ENCODE measurements at regions not wholly inside any gene's neighbourhood (a gene's known extent, or its start where the extent isn't known, plus 50 kb on each side); places are given as distances from the start of the nearest gene placed in this dataset.

DNA sequence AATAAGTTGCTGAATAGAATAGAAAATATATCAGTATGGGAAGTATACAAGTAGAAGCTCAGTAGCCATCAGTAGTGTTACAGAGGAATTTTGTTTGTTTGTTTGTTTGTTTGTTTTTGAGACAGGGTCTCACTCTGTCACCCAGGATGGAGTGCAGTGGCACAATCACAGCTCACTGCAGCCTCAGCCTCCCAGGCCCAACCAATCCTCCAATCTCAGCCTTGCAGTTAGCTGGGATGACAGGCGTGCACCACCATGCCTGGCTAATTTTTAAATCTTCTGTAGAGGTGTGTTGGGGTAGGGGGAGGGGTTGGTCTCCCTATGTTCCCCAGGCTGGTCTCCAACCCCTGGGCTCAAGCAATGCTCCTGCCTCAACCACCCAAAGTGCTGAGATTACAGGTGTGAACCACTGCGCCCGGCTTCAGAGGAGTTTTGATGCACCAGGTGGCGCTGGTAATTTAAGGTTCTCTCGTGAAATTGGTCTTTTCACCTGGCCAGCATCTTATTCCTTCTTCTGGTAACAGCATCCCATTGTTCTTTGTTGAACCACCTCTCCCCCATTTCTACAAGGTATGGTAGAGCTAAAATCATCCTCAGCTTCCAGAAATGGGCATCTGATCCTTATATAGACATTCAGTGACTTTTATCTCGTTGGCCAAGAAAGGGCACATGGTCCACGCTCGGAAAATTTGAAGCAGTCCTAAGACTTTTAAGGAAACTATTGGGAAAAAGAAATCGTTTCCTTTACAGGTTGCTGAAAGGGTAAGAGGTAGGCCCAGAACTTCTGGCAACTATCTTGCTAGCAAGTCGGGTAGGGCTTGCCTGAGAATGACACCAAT lies 157.1 kb downstream of the ARRDC3 start:
- H4K20me1 ChIP-seq (ENCODE audit: insufficient read depth), result no peaks in the 10 kb centered on the region
- ChIA-PET POLR2A (ENCODE audit: unreplicated experiment) (no interaction called here), CTCF (interaction anchor here (1.5 kb wide), 1 partner anchor 158 kb away, joined by 7 read pairs; no protein-coding TSS in a partner anchor)
- intact Hi-C loops (cut with micrococcal nuclease; ENCODE audit: unreplicated experiment), result loop anchor here (1.0 to 5.0 kb wide), 7 partner anchors 51 to 359 kb away; partner anchors contain the start of gene ARRDC3
- no peaks in the 10 kb centered on the region for H3K36me3 ChIP-seq (ENCODE audit: low read depth)
- 0 out of 2 replicates have a peak, but pooled peaks cover 5% of the 10 kb centered on the region for H3F3A ChIP-seq (ENCODE audit: insufficient read depth, low read depth)
- H2AFZ ChIP-seq, result no peak overlapping the region
- H3K9me2 ChIP-seq (ENCODE audit: insufficient read depth), result no peaks in the 10 kb centered on the region
- no peaks in the 10 kb centered on the region for H3K4me1 ChIP-seq (replicated peaks; ENCODE audit: insufficient read depth)
- peaks cover 6% of the 10 kb centered on the region; the same call in 1 of the 2 replicates for H3K9me3 ChIP-seq (ENCODE audit: insufficient read depth, low read depth)
- TF ChIP-seq, protein P1, sequence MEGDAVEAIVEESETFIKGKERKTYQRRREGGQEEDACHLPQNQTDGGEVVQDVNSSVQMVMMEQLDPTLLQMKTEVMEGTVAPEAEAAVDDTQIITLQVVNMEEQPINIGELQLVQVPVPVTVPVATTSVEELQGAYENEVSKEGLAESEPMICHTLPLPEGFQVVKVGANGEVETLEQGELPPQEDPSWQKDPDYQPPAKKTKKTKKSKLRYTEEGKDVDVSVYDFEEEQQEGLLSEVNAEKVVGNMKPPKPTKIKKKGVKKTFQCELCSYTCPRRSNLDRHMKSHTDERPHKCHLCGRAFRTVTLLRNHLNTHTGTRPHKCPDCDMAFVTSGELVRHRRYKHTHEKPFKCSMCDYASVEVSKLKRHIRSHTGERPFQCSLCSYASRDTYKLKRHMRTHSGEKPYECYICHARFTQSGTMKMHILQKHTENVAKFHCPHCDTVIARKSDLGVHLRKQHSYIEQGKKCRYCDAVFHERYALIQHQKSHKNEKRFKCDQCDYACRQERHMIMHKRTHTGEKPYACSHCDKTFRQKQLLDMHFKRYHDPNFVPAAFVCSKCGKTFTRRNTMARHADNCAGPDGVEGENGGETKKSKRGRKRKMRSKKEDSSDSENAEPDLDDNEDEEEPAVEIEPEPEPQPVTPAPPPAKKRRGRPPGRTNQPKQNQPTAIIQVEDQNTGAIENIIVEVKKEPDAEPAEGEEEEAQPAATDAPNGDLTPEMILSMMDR (conservative IDR thresholded peaks at IDR 0.05), result peak; percentile 65
- no peak for TF ChIP-seq EZH2 (IDR thresholded peaks at IDR 0.05; ENCODE audit: low read depth)
- no peaks in the 10 kb centered on the region for H3K79me2 ChIP-seq (ENCODE audit: low read depth)
- no peaks in the 10 kb centered on the region for H3K27me3 ChIP-seq (ENCODE audit: insufficient read depth, low read depth)
- H3K4me2 ChIP-seq, result no peak overlapping the region
- peak in 1 of 2 experiments; percentile 46 for DNase-seq
- no peak overlapping the region for H3K4me3 ChIP-seq
- no TSS peak for BruUV-seq (replicated peaks)
- no peak overlapping the region for H3K27ac ChIP-seq

DNA sequence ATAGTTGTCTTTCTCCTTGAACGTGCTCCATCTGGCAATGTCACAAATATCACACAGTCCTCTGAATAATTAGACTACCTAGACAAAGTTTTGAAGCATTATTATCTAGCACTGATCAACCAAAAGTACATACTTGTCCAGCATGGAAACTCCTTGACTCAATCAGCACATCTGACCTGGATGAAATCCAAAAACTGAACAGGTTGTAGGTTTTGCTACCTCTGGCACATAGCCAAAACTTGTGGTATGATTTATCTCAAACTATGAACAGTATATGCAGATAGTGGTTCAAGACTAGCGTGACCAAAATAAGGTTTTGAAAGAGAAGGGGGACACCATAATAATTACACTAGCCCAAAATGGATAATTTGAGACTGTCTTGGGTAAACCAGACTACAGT lies 158.1 kb downstream of the ARRDC3 start:
- Histone ChIP-seq H3K4me3 (no peak overlapping the region), H3F3A (ENCODE audit: insufficient read depth, low read depth) (peaks cover 11% of the 10 kb centered on the region), H3K79me2 (ENCODE audit: low read depth) (no peaks in the 10 kb centered on the region), H3K27me3 (ENCODE audit: insufficient read depth, low read depth) (no peaks in the 10 kb centered on the region), H3K36me3 (ENCODE audit: low read depth) (no peaks in the 10 kb centered on the region), H4K20me1 (ENCODE audit: insufficient read depth) (no peaks in the 10 kb centered on the region), H3K4me1 (replicated peaks; ENCODE audit: insufficient read depth) (peaks cover 5% of the 10 kb centered on the region), H3K9me2 (ENCODE audit: insufficient read depth) (no peaks in the 10 kb centered on the region), H3K4me2 (no peak overlapping the region), H2AFZ (no peak overlapping the region), H3K27ac (no peak overlapping the region), H3K9me3 (ENCODE audit: insufficient read depth, low read depth) (peaks cover 6% of the 10 kb centered on the region; the same call in 1 of the 2 replicates)
- no peak for TF ChIP-seq EZH2 (IDR thresholded peaks at IDR 0.05; ENCODE audit: low read depth)
- TF ChIP-seq, protein P1 (conservative IDR thresholded peaks at IDR 0.05), result no peak
- DNase-seq, result no peak
- CTCF ChIA-PET, result no interaction called here
- intact Hi-C loops (cut with micrococcal nuclease; ENCODE audit: unreplicated experiment), result loop anchor here (5.0 kb wide), 3 partner anchors 52 to 358 kb away; no protein-coding TSS in a partner anchor
- POLR2A ChIA-PET (ENCODE audit: unreplicated experiment), result no interaction called here
- BruUV-seq (replicated peaks), result no TSS peak

DNA sequence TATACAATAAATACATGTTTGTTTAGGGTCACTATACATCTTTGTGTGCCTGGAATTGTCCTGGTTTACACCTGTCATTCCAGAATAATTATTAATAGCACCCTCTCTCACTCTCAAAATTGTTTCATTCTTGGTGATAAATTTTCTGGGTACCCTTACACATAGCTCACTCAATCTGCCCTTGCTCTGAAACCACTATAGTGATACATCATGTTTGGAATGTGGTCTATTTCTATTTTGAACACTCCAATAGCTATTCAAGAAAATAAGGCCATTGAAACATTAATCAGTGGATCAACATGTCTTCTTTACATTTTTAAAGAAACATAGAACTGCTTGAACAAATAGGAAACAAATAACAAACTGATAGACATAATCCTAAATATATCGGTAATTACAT lies 158.7 kb downstream of the ARRDC3 start:
- CTCF ChIA-PET, result no interaction called here

More for the DNA sequence above, 158.7 kb downstream of the ARRDC3 start:
- peaks cover 10% of the 10 kb centered on the region for H3K4me1 ChIP-seq (replicated peaks; ENCODE audit: insufficient read depth)
- H4K20me1 ChIP-seq (ENCODE audit: insufficient read depth), result no peaks in the 10 kb centered on the region
- no peak overlapping the region for H3K4me3 ChIP-seq
- intact Hi-C loops (cut with micrococcal nuclease; ENCODE audit: unreplicated experiment), result no loop called here
- BruUV-seq (replicated peaks), result no TSS peak
- no peak overlapping the region for H3K27ac ChIP-seq
- TF ChIP-seq, protein P1 (conservative IDR thresholded peaks at IDR 0.05), result no peak
- no peak for TF ChIP-seq EZH2 (IDR thresholded peaks at IDR 0.05; ENCODE audit: low read depth)
- POLR2A ChIA-PET (ENCODE audit: unreplicated experiment), result no interaction called here
- no peaks in the 10 kb centered on the region for H3K9me2 ChIP-seq (ENCODE audit: insufficient read depth)
- H3K79me2 ChIP-seq (ENCODE audit: low read depth), result no peaks in the 10 kb centered on the region
- no peak for DNase-seq
- no peaks in the 10 kb centered on the region for H3K27me3 ChIP-seq (ENCODE audit: insufficient read depth, low read depth)
- no peak overlapping the region for H3K4me2 ChIP-seq
- peaks cover 6% of the 10 kb centered on the region; the same call in 1 of the 2 replicates for H3K9me3 ChIP-seq (ENCODE audit: insufficient read depth, low read depth)
- H3K36me3 ChIP-seq (ENCODE audit: low read depth), result no peaks in the 10 kb centered on the region
- H2AFZ ChIP-seq, result no peak overlapping the region
- peaks cover 16% of the 10 kb centered on the region for H3F3A ChIP-seq (ENCODE audit: insufficient read depth, low read depth)
